CD4-positive, alpha-beta T cell treated with Interleukin-17A for 1 hour (primary cell): ENCODE measurements at regions not wholly inside any gene's neighbourhood (a gene's known extent, or its start where the extent isn't known, plus 50 kb on each side); places are given as distances from the start of the nearest gene placed in this dataset.

ENCODE experiments used
- DNase-seq: peaks from one replicate; pipeline ENCODE4 v3.0.0-alpha.2; 2020

DNA sequence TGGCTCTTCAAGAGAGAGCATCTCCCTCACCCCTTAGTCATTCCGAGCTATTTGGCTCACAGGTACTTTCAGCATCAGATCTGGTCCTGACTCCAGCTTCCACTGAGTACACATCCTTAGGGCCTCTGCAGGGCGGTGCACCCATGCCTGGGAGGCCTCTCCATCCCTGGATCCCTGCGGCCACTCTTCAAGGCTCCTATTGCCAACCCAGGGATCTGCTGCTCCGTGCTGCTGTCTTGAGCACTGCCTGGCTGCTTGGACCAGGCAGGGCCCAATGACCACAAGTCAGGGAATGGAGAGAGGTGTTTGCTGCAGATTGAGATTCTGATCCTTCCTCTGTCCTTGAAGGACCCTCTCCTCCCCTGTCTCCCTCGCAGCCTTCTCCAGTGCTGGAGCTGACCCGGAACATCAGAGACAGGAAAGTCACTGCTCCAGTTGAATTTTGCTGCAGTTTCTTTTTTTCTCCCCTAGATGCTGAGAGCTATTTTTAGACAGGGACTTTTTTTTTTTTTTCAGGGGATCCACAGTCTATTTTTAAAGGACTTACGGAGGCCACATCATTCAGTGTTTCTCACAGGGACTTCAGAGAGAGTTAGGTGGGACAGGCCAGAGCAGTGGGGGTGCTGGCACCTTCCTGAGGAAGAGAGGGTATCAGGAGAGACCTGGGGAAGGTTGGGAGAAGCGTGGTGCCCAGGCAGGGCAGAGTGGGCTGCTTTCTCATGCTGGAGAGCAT lies 50.1 kb upstream of the KCNA1 start:
- no peak for DNase-seq
